OCI-LY1 (cell line): ENCODE measurements at regions not wholly inside any gene's neighbourhood (a gene's known extent, or its start where the extent isn't known, plus 50 kb on each side); places are given as distances from the start of the nearest gene placed in this dataset.

Experiments
- H2AFZ ChIP-seq: fragments of 200-600 bp; sonication (generic), shearing (Covaris generic); 2 replicates; pipeline ENCODE4 v1.6.0; 2014; ENCODE audit warnings: antibody characterized with exemption, mild to moderate bottlenecking, low read length
- H3F3A ChIP-seq: fragments of 200-600 bp; sonication (generic), shearing (Covaris generic); 2 replicates; pipeline ENCODE4 v1.6.0; 2014; ENCODE audit warnings: mild to moderate bottlenecking, antibody characterized with exemption, low read length, moderate library complexity; ENCODE audit not compliant: insufficient read depth
- H3K27ac ChIP-seq: fragments of 200-600 bp; sonication (generic); 2 replicates; pipeline ENCODE4 v1.5.1; 2014; ENCODE audit warnings: low read length, mixed run types, mild to moderate bottlenecking, low read depth; ENCODE audit not compliant: poor library complexity, severe bottlenecking
- H3K27me3 ChIP-seq: fragments of 200-600 bp; sonication (generic); 2 replicates; pipeline ENCODE4 v1.6.0; 2014; ENCODE audit warnings: antibody characterized with exemption, mild to moderate bottlenecking, low read length, moderate library complexity; ENCODE audit not compliant: insufficient read depth
- H3K36me3 ChIP-seq: fragments of 200-600 bp; sonication (generic); 2 replicates; pipeline ENCODE4 v1.6.1; 2014; ENCODE audit warnings: mild to moderate bottlenecking, antibody characterized with exemption, low read length, moderate library complexity, mixed read lengths; ENCODE audit not compliant: insufficient read depth
- H3K4me1 ChIP-seq: fragments of 200-600 bp; sonication (generic); 2 replicates; pipeline ENCODE4 v1.5.1; 2014; ENCODE audit warnings: mild to moderate bottlenecking, low read length, moderate library complexity; ENCODE audit not compliant: insufficient read depth, severe bottlenecking
- H3K4me2 ChIP-seq: fragments of 200-600 bp; sonication (generic), shearing (Covaris generic); 2 replicates; pipeline ENCODE4 v1.6.1; 2014; ENCODE audit warnings: low read length
- H3K4me3 ChIP-seq: fragments of 200-600 bp; sonication (generic); 2 replicates; pipeline ENCODE4 v1.5.1; 2014; ENCODE audit warnings: low read length, low read depth, mild to moderate bottlenecking, mixed read lengths; ENCODE audit not compliant: poor library complexity, severe bottlenecking
- H3K79me2 ChIP-seq: fragments of 200-600 bp; shearing (Covaris generic); 2 replicates; pipeline ENCODE4 v1.6.1; 2016; ENCODE audit warnings: mixed run types, low read length, mixed read lengths; ENCODE audit not compliant: insufficient read depth
- H3K9ac ChIP-seq: fragments of 200-600 bp; sonication (generic), shearing (Covaris generic); 2 replicates; pipeline ENCODE4 v1.6.1; 2014; ENCODE audit warnings: mild to moderate bottlenecking, low read length, mixed read lengths
- H3K9me2 ChIP-seq: fragments of 200-600 bp; sonication (generic), shearing (Covaris generic); 2 replicates; pipeline ENCODE4 v1.6.1; 2014; ENCODE audit warnings: low read depth, mild to moderate bottlenecking, low read length, mixed read lengths
- H3K9me3 ChIP-seq: fragments of 200-600 bp; shearing (Covaris generic); 2 replicates; pipeline ENCODE4 v1.6.1; 2014; ENCODE audit warnings: low read length, mixed read lengths
- H4K20me1 ChIP-seq: fragments of 200-600 bp; sonication (generic), shearing (Covaris generic); 2 replicates; pipeline ENCODE4 v1.6.0; 2016; ENCODE audit warnings: mild to moderate bottlenecking, low read length; ENCODE audit not compliant: insufficient read depth
- EZH2 ChIP-seq: fragments of 200-600 bp; sonication (generic), shearing (Covaris generic); IDR thresholded peaks from 2 replicates; pipeline ENCODE4 v1.8.0; 2017; ENCODE audit warnings: borderline replicate concordance, mixed run types, mild to moderate bottlenecking, antibody characterized with exemption, low read length, moderate library complexity, mixed read lengths
- TF ChIP-seq, protein P1 (sequence below): fragments of 200-600 bp; sonication (generic), shearing (Covaris generic); IDR thresholded peaks from 2 replicates; pipeline ENCODE4 v1.5.1; 2017; ENCODE audit warnings: mild to moderate bottlenecking, antibody characterized with exemption, low read length, moderate library complexity, mixed read lengths

DNA sequence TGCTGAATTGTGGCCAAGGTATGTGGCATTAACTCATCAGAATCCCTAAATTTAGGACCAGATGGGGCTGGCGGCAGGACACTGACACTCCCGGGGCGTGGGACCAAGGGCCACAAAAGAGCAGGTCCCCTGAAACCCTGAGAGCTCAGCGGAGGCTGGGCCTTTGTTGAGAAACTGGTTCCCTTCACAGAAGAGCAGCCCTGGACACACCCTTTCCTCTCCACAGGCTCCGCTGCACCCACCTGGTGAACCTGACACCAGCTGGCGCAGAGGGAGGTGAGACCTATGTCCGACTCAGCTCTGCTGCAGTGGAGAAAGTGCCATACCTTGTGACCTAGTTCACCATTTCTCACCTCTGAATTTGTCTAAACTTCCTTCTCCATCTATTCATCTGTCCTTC lies 119.5 kb downstream of the RTP5 start:
- H3K27me3 ChIP-seq = no peaks in the 10 kb centered on the region
- H3K27ac ChIP-seq = no peak overlapping the region
- no peaks in the 10 kb centered on the region for H3F3A ChIP-seq
- no peaks in the 10 kb centered on the region for H3K79me2 ChIP-seq
- H3K9me3 ChIP-seq = no peaks in the 10 kb centered on the region
- H3K4me2 ChIP-seq = no peak overlapping the region
- H2AFZ ChIP-seq = no peak overlapping the region
- TF ChIP-seq, protein P1, sequence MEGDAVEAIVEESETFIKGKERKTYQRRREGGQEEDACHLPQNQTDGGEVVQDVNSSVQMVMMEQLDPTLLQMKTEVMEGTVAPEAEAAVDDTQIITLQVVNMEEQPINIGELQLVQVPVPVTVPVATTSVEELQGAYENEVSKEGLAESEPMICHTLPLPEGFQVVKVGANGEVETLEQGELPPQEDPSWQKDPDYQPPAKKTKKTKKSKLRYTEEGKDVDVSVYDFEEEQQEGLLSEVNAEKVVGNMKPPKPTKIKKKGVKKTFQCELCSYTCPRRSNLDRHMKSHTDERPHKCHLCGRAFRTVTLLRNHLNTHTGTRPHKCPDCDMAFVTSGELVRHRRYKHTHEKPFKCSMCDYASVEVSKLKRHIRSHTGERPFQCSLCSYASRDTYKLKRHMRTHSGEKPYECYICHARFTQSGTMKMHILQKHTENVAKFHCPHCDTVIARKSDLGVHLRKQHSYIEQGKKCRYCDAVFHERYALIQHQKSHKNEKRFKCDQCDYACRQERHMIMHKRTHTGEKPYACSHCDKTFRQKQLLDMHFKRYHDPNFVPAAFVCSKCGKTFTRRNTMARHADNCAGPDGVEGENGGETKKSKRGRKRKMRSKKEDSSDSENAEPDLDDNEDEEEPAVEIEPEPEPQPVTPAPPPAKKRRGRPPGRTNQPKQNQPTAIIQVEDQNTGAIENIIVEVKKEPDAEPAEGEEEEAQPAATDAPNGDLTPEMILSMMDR = no peak
- no peak for TF ChIP-seq EZH2
- H3K4me3 ChIP-seq = no peak overlapping the region
- no peaks in the 10 kb centered on the region for H3K36me3 ChIP-seq
- no peaks in the 10 kb centered on the region for H3K4me1 ChIP-seq
- no peaks in the 10 kb centered on the region for H4K20me1 ChIP-seq
- no peak overlapping the region for H3K9ac ChIP-seq
- H3K9me2 ChIP-seq = no peaks in the 10 kb centered on the region

DNA sequence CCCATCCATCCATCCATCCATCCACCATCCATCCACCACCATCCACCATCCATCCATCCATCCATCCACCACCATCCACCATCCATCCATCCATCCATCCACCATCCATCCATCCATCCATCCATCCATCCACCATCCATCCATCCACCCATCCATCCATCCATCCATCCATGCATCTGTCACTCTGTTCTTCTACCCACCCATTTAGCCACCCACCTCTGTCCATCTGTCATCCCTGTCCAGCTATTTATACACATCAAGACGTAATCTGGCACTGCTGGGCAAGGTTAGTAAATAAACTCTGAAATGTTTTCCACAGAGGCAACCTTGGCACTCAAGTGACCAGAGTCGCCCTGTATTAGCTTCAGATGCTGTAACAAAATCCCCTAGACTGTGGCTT lies 120.9 kb downstream of the RTP5 start:
- no peak overlapping the region for H3K4me2 ChIP-seq
- no peaks in the 10 kb centered on the region for H3K27me3 ChIP-seq
- no peaks in the 10 kb centered on the region for H4K20me1 ChIP-seq
- H3K4me1 ChIP-seq = no peaks in the 10 kb centered on the region
- no peak overlapping the region for H3K4me3 ChIP-seq
- no peak overlapping the region for H3K9ac ChIP-seq
- H2AFZ ChIP-seq = no peak overlapping the region
- no peaks in the 10 kb centered on the region for H3K9me2 ChIP-seq
- H3K27ac ChIP-seq = no peak overlapping the region
- H3K79me2 ChIP-seq = no peaks in the 10 kb centered on the region
- no peaks in the 10 kb centered on the region for H3F3A ChIP-seq
- H3K9me3 ChIP-seq = no peaks in the 10 kb centered on the region
- H3K36me3 ChIP-seq = no peaks in the 10 kb centered on the region
- no peak for TF ChIP-seq EZH2
- TF ChIP-seq, protein P1 = no peak

DNA sequence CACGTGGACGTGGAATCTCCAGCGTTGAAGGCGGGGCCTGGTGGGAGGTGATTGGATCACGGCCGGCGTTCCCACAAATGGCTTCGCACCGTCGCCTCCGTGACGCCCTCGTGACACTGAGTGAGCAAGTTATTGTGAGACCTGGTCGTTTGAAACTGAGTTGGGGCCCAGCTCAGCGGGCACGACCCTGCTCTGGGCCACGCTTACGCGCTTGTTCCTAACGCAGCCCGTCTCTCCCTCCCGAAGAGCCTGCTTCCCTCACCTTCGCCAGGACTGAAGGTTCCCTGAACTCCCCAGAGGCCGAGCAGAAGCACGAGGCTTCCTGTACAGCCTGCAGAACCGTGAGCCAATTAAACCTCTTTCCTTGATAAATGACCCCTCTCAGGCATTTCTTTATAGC lies 121.8 kb downstream of the RTP5 start:
- Histone ChIP-seq H3K9me2 (no peaks in the 10 kb centered on the region), H3K36me3 (no peaks in the 10 kb centered on the region), H3K9me3 (no peaks in the 10 kb centered on the region), H3K4me1 (no peaks in the 10 kb centered on the region), H3K4me3 (no peak overlapping the region), H3K4me2 (no peak overlapping the region), H3K79me2 (no peaks in the 10 kb centered on the region), H4K20me1 (no peaks in the 10 kb centered on the region), H3F3A (no peaks in the 10 kb centered on the region), H3K27me3 (no peaks in the 10 kb centered on the region), H3K9ac (no peak overlapping the region), H3K27ac (no peak overlapping the region), H2AFZ (no peak overlapping the region)
- TF ChIP-seq, protein P1 = no peak
- TF ChIP-seq EZH2 = no peak
